IMR-90 (cell line): ENCODE measurements at regions not wholly inside any gene's neighbourhood (a gene's known extent, or its start where the extent isn't known, plus 50 kb on each side); places are given as distances from the start of the nearest gene placed in this dataset.

Experiments
- ATAC-seq: fragments of 200-7000 bp; cut with Tn5 transposase; 2 replicates; pipeline ENCODE4 v1.9.1; 2020; ENCODE audit warnings: low read depth, mild to moderate bottlenecking, moderate library complexity
- BruUV-seq: library from RNA; stranded (reverse); fragments of 400-500 nt; replicated peaks from 2 replicates; lab custom pipeline; 2021; lab: Mats Ljungman, UMichigan
- CTCF ChIA-PET: fragments of 300-600 bp; formaldehyde crosslinking; extraction: SDS; loops from one replicate; lab custom pipeline; 2021; ENCODE audit warnings: antibody characterized with exemption; lab: Yijun Ruan, JAX
- POLR2A ChIA-PET: fragments of 300-600 bp; sonication (Branson Sonifier 250); formaldehyde crosslinking; loops from one replicate; lab custom pipeline; 2022; ENCODE audit warnings: antibody characterized with exemption; ENCODE audit not compliant: unreplicated experiment; lab: Charles Lee
- DNase-seq: peaks from one replicate; pipeline ENCODE4 v3.0.0; 2013
- H2AFZ ChIP-seq: replicated peaks from 2 replicates; pipeline ENCODE3; 2013; ENCODE audit warnings: low read length, mild to moderate bottlenecking; ENCODE audit not compliant: poor library complexity
- H2AK5ac ChIP-seq: 2 replicates; pipeline ENCODE4 v1.6.1; 2013; ENCODE audit warnings: low read depth, low read length, inconsistent platforms
- H2AK9ac ChIP-seq: replicated peaks from 2 replicates; pipeline ENCODE3; 2013; ENCODE audit warnings: mild to moderate bottlenecking, low read depth, low read length, moderate library complexity; ENCODE audit not compliant: poor library complexity
- H2BK120ac ChIP-seq: 2 replicates; pipeline ENCODE4 v1.6.1; 2013; ENCODE audit warnings: low read depth, low read length, inconsistent platforms
- H2BK15ac ChIP-seq: 3 replicates; pipeline ENCODE4 v1.6.1; 2013; ENCODE audit warnings: low read depth, low read length, inconsistent platforms
- H2BK20ac ChIP-seq: 2 replicates; pipeline ENCODE4 v1.6.1; 2013; ENCODE audit warnings: low read depth, mild to moderate bottlenecking, inconsistent platforms, low read length, moderate library complexity
- H2BK5ac ChIP-seq: 2 replicates; pipeline ENCODE4 v1.6.1; 2013; ENCODE audit warnings: mild to moderate bottlenecking, low read depth, low read length, inconsistent platforms; ENCODE audit not compliant: poor library complexity, severe bottlenecking
- H3K14ac ChIP-seq: replicated peaks from 2 replicates; pipeline ENCODE4 v1.6.1; 2013; ENCODE audit warnings: low read depth, low read length, inconsistent platforms
- H3K18ac ChIP-seq: 2 replicates; pipeline ENCODE4 v1.6.1; 2013; ENCODE audit warnings: low read depth, low read length, control low read depth
- H3K23ac ChIP-seq: 2 replicates; pipeline ENCODE4 v1.6.1; 2013; ENCODE audit warnings: low read depth, low read length, inconsistent platforms
- H3K27ac ChIP-seq: 2 replicates; pipeline ENCODE4 v1.5.1; 2013; ENCODE audit warnings: mild to moderate bottlenecking, control low read depth, low read length; ENCODE audit not compliant: insufficient read depth
- H3K27me3 ChIP-seq: 2 replicates; pipeline ENCODE4 v1.6.1; 2013; ENCODE audit warnings: low read length; ENCODE audit not compliant: control insufficient read depth, insufficient read depth
- H3K36me3 ChIP-seq: 2 replicates; pipeline ENCODE4 v1.6.1; 2013; ENCODE audit warnings: low read length, mixed read lengths; ENCODE audit not compliant: control insufficient read depth, insufficient read depth
- H3K4ac ChIP-seq: 2 replicates; pipeline ENCODE4 v1.6.1; 2013; ENCODE audit warnings: low read depth, low read length, inconsistent platforms
- H3K4me1 ChIP-seq: 2 replicates; pipeline ENCODE4 v1.6.1; 2013; ENCODE audit warnings: low read length, mixed read lengths; ENCODE audit not compliant: control insufficient read depth, insufficient read depth
- H3K4me2 ChIP-seq: 2 replicates; pipeline ENCODE4 v1.6.1; 2013; ENCODE audit warnings: low read depth, mild to moderate bottlenecking, control low read depth, low read length, moderate library complexity
- H3K4me3 ChIP-seq: 2 replicates; pipeline ENCODE4 v1.5.1; 2013; ENCODE audit warnings: low read depth, mild to moderate bottlenecking, control low read depth, low read length, moderate library complexity; ENCODE audit not compliant: insufficient read depth
- H3K56ac ChIP-seq: 2 replicates; pipeline ENCODE4 v1.6.1; 2013; ENCODE audit warnings: low read length, inconsistent platforms; ENCODE audit not compliant: insufficient read depth; ENCODE audit errors: extremely low read depth
- H3K79me1 ChIP-seq, 2 experiments: 2 replicates each; pipeline ENCODE4 v1.6.1; 2013; ENCODE audit warnings: low read length in 2 of 2, inconsistent platforms in 1 of 2, low read depth in 1 of 2
- H3K9ac ChIP-seq: 2 replicates; pipeline ENCODE4 v1.6.1; 2013; ENCODE audit warnings: low read depth, low read length, control low read depth
- H3K9me1 ChIP-seq: 2 replicates; pipeline ENCODE4 v1.6.1; 2013; ENCODE audit warnings: low read length, inconsistent platforms; ENCODE audit not compliant: insufficient read depth
- H3K9me3 ChIP-seq: 2 replicates; pipeline ENCODE4 v1.6.1; 2013; ENCODE audit warnings: low read length; ENCODE audit not compliant: control insufficient read depth, insufficient read depth
- H4K20me1 ChIP-seq: 2 replicates; pipeline ENCODE4 v1.6.1; 2013; ENCODE audit warnings: low read length, inconsistent platforms; ENCODE audit not compliant: insufficient read depth
- H4K5ac ChIP-seq: 2 replicates; pipeline ENCODE4 v1.6.1; 2013; ENCODE audit warnings: mild to moderate bottlenecking, low read depth, low read length, control low read depth
- H4K8ac ChIP-seq, 2 experiments: 2 replicates each; pipeline ENCODE4 v1.6.1; 2013; ENCODE audit warnings: low read depth in 2 of 2, low read length in 2 of 2, control low read depth in 1 of 2, inconsistent platforms in 1 of 2
- H4K91ac ChIP-seq: 2 replicates; pipeline ENCODE4 v1.6.1; 2013; ENCODE audit warnings: low read depth, low read length, inconsistent platforms; ENCODE audit not compliant: insufficient read depth
- BHLHE40 ChIP-seq: fragments of 150-350 bp; IDR thresholded peaks from 2 replicates; pipeline ENCODE4 v1.6.1; 2016; ENCODE audit warnings: mild to moderate bottlenecking, low read depth, low read length
- CEBPB ChIP-seq: IDR thresholded peaks from 2 replicates; pipeline ENCODE4 v1.6.1; 2012; ENCODE audit warnings: low read depth, low read length, improper control_type of control experiment
- CHD1 ChIP-seq: IDR thresholded peaks from 2 replicates; pipeline ENCODE4 v1.6.1; 2012; ENCODE audit warnings: low read depth, low read length, improper control_type of control experiment
- CTCF ChIP-seq: conservative IDR thresholded peaks from 2 replicates; pipeline ENCODE4 v1.5.1; 2012; ENCODE audit warnings: mild to moderate bottlenecking, low read depth, low read length, improper control_type of control experiment
- ELK1 ChIP-seq: fragments of 150-350 bp; IDR thresholded peaks from 2 replicates; pipeline ENCODE4 v1.6.1; 2016; ENCODE audit warnings: low read depth, mild to moderate bottlenecking, low read length, moderate library complexity, borderline replicate concordance
- FOS ChIP-seq: fragments of 150-350 bp; IDR thresholded peaks from 2 replicates; pipeline ENCODE4 v1.6.1; 2016; ENCODE audit warnings: low read depth, low read length
- MAFK ChIP-seq: IDR thresholded peaks from 2 replicates; pipeline ENCODE4 v1.6.1; 2012; ENCODE audit warnings: low read depth, low read length, improper control_type of control experiment
- MAZ ChIP-seq: IDR thresholded peaks from 2 replicates; pipeline ENCODE4 v1.6.1; 2012; ENCODE audit warnings: low read depth, mild to moderate bottlenecking, low read length, improper control_type of control experiment, moderate library complexity, borderline replicate concordance
- NFE2L2 ChIP-seq: fragments of 150-350 bp; IDR thresholded peaks from 2 replicates; pipeline ENCODE4 v1.6.1; 2016; ENCODE audit warnings: low read depth, mild to moderate bottlenecking, low read length
- RAD21 ChIP-seq: IDR thresholded peaks from 2 replicates; pipeline ENCODE4 v1.6.1; 2012; ENCODE audit warnings: low read length, improper control_type of control experiment
- RCOR1 ChIP-seq: IDR thresholded peaks from 2 replicates; pipeline ENCODE4 v1.6.1; 2012; ENCODE audit warnings: mild to moderate bottlenecking, low read length, improper control_type of control experiment; ENCODE audit not compliant: insufficient replicate concordance
- RFX5 ChIP-seq: IDR thresholded peaks from 2 replicates; pipeline ENCODE4 v1.8.0; 2012; ENCODE audit warnings: low read depth, mild to moderate bottlenecking, low read length, moderate library complexity
- SMC3 ChIP-seq: fragments of 150-350 bp; IDR thresholded peaks from 2 replicates; pipeline ENCODE4 v1.6.1; 2016; ENCODE audit warnings: low read depth, mild to moderate bottlenecking, antibody characterized with exemption, low read length, moderate library complexity
- WGBS, 2 experiments: methylation state at CpG; one replicate each; pipeline versions ENCODE4 v1.1.5 to v1.1.7; 2013; ENCODE audit warnings: missing lambda C conversion rate in 2 of 2; ENCODE audit not compliant: insufficient read length in 1 of 2; ENCODE audit errors: extremely low coverage in 2 of 2; 5-methylcytosine and 5-hydroxymethylcytosine counted together
- dilution Hi-C: fragments of 300-500 bp; cut with HindIII; formaldehyde crosslinking; loops from one replicate; pipeline ENCODE4 v1.14.3; 2018; ENCODE audit warnings: low sequenced_read_pairs; ENCODE audit not compliant: unreplicated experiment
- in situ Hi-C: fragments of 300-500 bp; cut with MboI; formaldehyde crosslinking; loops from 3 replicates; pipeline ENCODE4 v1.14.3; 2019; ENCODE audit warnings: low sequenced_read_pairs, inconsistent platforms, mixed read lengths
- intact Hi-C: fragments of 100-400 bp; cut with micrococcal nuclease; formaldehyde crosslinking; loops from 2 replicates; pipeline ENCODE4 v1.10.0; 2022
- TF ChIP-seq, protein P1 (sequence below): fragments of 150-350 bp; IDR thresholded peaks from 2 replicates; pipeline ENCODE4 v1.6.1; 2017; ENCODE audit warnings: mild to moderate bottlenecking, antibody characterized with exemption, low read length, low read depth

GRCh38 chr11:71119656-71120269, 132.6 kb downstream of the SHANK2 start:
- no TSS peak for BruUV-seq
- no peak for DNase-seq
- in situ Hi-C loops (no loop called here), intact Hi-C loops (loop anchor here (10.0 kb wide), 3 partner anchors 135 to 305 kb away; partner anchors contain the start of gene SHANK2), dilution Hi-C loops (no loop called here)
- Histone ChIP-seq H3K4me2 (no peak overlapping the region), H4K20me1 (no peaks in the 10 kb centered on the region; the same call in 1 of the 2 replicates), H3K79me1 (no peaks in the 10 kb centered on the region), H2AK9ac (no peak overlapping the region), H3K18ac (no peak overlapping the region), H4K5ac (no peak overlapping the region), H3K23ac (no peak overlapping the region), H3K4me3 (no peak overlapping the region), H3K4ac (no peak overlapping the region), H4K91ac (no peak overlapping the region), H2BK120ac (no peak overlapping the region), H3K27me3 (no peaks in the 10 kb centered on the region), H2AFZ (no peak overlapping the region), H2BK5ac (no peak overlapping the region), H3K9me1 (no peaks in the 10 kb centered on the region), H2BK20ac (no peak overlapping the region), H3K36me3 (0 out of 2 replicates have a peak, but pooled peaks cover 2% of the 10 kb centered on the region), H3K4me1 (no peaks in the 10 kb centered on the region; the same call in 1 of the 2 replicates), H3K56ac (no peak overlapping the region), H3K9ac (no peak overlapping the region), H3K9me3 (no peaks in the 10 kb centered on the region), H3K14ac (no peak overlapping the region), H4K8ac (no peak overlapping the region), H2AK5ac (no peak overlapping the region), H3K27ac (no peak overlapping the region), H2BK15ac (no peak overlapping the region)
- ATAC-seq, result no peak
- CTCF ChIA-PET, result no interaction called here
- POLR2A ChIA-PET, result no interaction called here
- TF ChIP-seq, protein P1, sequence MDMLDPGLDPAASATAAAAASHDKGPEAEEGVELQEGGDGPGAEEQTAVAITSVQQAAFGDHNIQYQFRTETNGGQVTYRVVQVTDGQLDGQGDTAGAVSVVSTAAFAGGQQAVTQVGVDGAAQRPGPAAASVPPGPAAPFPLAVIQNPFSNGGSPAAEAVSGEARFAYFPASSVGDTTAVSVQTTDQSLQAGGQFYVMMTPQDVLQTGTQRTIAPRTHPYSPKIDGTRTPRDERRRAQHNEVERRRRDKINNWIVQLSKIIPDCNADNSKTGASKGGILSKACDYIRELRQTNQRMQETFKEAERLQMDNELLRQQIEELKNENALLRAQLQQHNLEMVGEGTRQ, result no peak
- TF ChIP-seq NFE2L2 (no peak), MAZ (no peak), FOS (no peak), SMC3 (no peak), CEBPB (no peak), RAD21 (no peak), CTCF (no peak), BHLHE40 (no peak), CHD1 (no peak), ELK1 (no peak), RCOR1 (no peak), RFX5 (no peak), MAFK (no peak)
- WGBS, 2 experiments, result 75% methylated on average over 5 of the region's 9 CpGs; no CpG with 5 or more reads in 1 of the 2 experiments
